HEK293 (cell line): ENCODE measurements at regions not wholly inside any gene's neighbourhood (a gene's known extent, or its start where the extent isn't known, plus 50 kb on each side); places are given as distances from the start of the nearest gene placed in this dataset.

Experiments used
- CTCF ChIA-PET: fragments of 350-600 bp; formaldehyde crosslinking; extraction: SDS; loops from one replicate; lab custom pipeline; 2021; ENCODE audit warnings: antibody characterized with exemption; lab: Yijun Ruan, JAX
- POLR2A ChIA-PET: fragments of 300-600 bp; formaldehyde crosslinking; extraction: SDS; loops from one replicate; lab custom pipeline; 2020; ENCODE audit warnings: antibody characterized with exemption, inconsistent platforms; lab: Yijun Ruan, JAX
- H3K27ac ChIP-seq: fragments of 200-500 bp; sonication (Bioruptor generic); 2 replicates; pipeline ENCODE4 v1.5.1; 2014; ENCODE audit warnings: low read depth, low read length, control low read depth, inconsistent platforms; ENCODE audit errors: extremely low read depth
- H3K36me3 ChIP-seq, 2 experiments: fragments of 200-500 bp in 1 of 2; sonication (Bioruptor generic) in 1 of 2; 1 replicate in 1 of 2; 2 replicates in 1 of 2; pipeline ENCODE4 v1.5.1; 2014 to 2017; ENCODE audit warnings: inconsistent platforms in 2 of 2, low read length in 2 of 2; ENCODE audit not compliant: control insufficient read depth in 2 of 2, insufficient read depth in 1 of 2
- H3K4me1 ChIP-seq: fragments of 200-500 bp; sonication (Bioruptor generic); 2 replicates; pipeline ENCODE4 v1.5.1; 2014; ENCODE audit warnings: mild to moderate bottlenecking, low read length, inconsistent platforms; ENCODE audit not compliant: control insufficient read depth, insufficient read depth
- H3K4me3 ChIP-seq: 2 replicates; pipeline ENCODE4 v1.5.1; 2011; ENCODE audit warnings: low read depth, mild to moderate bottlenecking, control low read depth, low read length, moderate library complexity
- H3K9me3 ChIP-seq: fragments of 200-500 bp; sonication (Bioruptor generic); 2 replicates; pipeline ENCODE4 v1.5.1; 2014; ENCODE audit warnings: low read depth, low read length, inconsistent platforms; ENCODE audit not compliant: control insufficient read depth, insufficient read depth
- AEBP2 ChIP-seq: fragments of 450-650 bp; formaldehyde crosslinking; IDR thresholded peaks from 2 replicates; pipeline ENCODE4 v1.5.1; 2016; ENCODE audit warnings: missing biosample characterization, missing genetic modification characterization, borderline replicate concordance
- GLI2 ChIP-seq: fragments of 450-650 bp; formaldehyde crosslinking; IDR thresholded peaks from 2 replicates; pipeline ENCODE4; 2017; ENCODE audit warnings: missing biosample characterization, missing genetic modification characterization, low read depth, borderline replicate concordance
- GLI4 ChIP-seq: fragments of 450-650 bp; formaldehyde crosslinking; IDR thresholded peaks from 2 replicates; pipeline ENCODE4 v1.5.1; 2016; ENCODE audit warnings: missing biosample characterization, missing genetic modification characterization
- HIC1 ChIP-seq: fragments of 450-650 bp; formaldehyde crosslinking; IDR thresholded peaks from 2 replicates; pipeline ENCODE4 v1.5.1; 2016; ENCODE audit warnings: missing biosample characterization, missing genetic modification characterization
- MYNN ChIP-seq: fragments of 450-650 bp; formaldehyde crosslinking; IDR thresholded peaks from 2 replicates; pipeline ENCODE4 v1.5.1; 2016; ENCODE audit warnings: missing biosample characterization, missing genetic modification characterization, borderline replicate concordance
- RBAK ChIP-seq: fragments of 450-650 bp; formaldehyde crosslinking; IDR thresholded peaks from 2 replicates; pipeline ENCODE4 v1.5.1; 2016; ENCODE audit warnings: missing biosample characterization, missing genetic modification characterization
- SP2 ChIP-seq: fragments of 450-650 bp; formaldehyde crosslinking; IDR thresholded peaks from 2 replicates; pipeline ENCODE4 v1.5.1; 2016; ENCODE audit warnings: missing biosample characterization, missing genetic modification characterization
- ZBTB20 ChIP-seq: fragments of 450-650 bp; formaldehyde crosslinking; IDR thresholded peaks from 2 replicates; pipeline ENCODE4 v1.5.1; 2016; ENCODE audit warnings: missing biosample characterization, missing genetic modification characterization
- ZNF155 ChIP-seq: fragments of 450-650 bp; formaldehyde crosslinking; IDR thresholded peaks from 2 replicates; pipeline ENCODE4 v1.5.1; 2016; ENCODE audit warnings: missing biosample characterization, missing genetic modification characterization
- ZNF184 ChIP-seq: fragments of 450-650 bp; IDR thresholded peaks from 2 replicates; pipeline ENCODE4 v1.5.1; 2018; ENCODE audit warnings: missing biosample characterization, mild to moderate bottlenecking, missing genetic modification characterization
- ZNF19 ChIP-seq: fragments of 450-650 bp; formaldehyde crosslinking; IDR thresholded peaks from 2 replicates; pipeline ENCODE4; 2016; ENCODE audit warnings: missing biosample characterization, missing genetic modification characterization, low read depth
- ZNF221 ChIP-seq: fragments of 450-650 bp; formaldehyde crosslinking; IDR thresholded peaks from 2 replicates; pipeline ENCODE4 v1.5.1; 2017; ENCODE audit warnings: missing biosample characterization, missing genetic modification characterization, borderline replicate concordance
- ZNF223 ChIP-seq: fragments of 450-650 bp; formaldehyde crosslinking; IDR thresholded peaks from 2 replicates; pipeline ENCODE4 v1.5.1; 2016; ENCODE audit warnings: missing biosample characterization, missing genetic modification characterization
- ZNF24 ChIP-seq: fragments of 450-650 bp; formaldehyde crosslinking; IDR thresholded peaks from 2 replicates; pipeline ENCODE4 v1.5.1; 2016; ENCODE audit warnings: missing biosample characterization, missing genetic modification characterization
- ZNF280D ChIP-seq: fragments of 450-650 bp; formaldehyde crosslinking; IDR thresholded peaks from 2 replicates; pipeline ENCODE4 v1.5.1; 2016; ENCODE audit warnings: missing biosample characterization, missing genetic modification characterization
- ZNF394 ChIP-seq: fragments of 450-650 bp; formaldehyde crosslinking; IDR thresholded peaks from 2 replicates; pipeline ENCODE4 v1.5.1; 2016; ENCODE audit warnings: missing biosample characterization, missing genetic modification characterization, mild to moderate bottlenecking, moderate library complexity, borderline replicate concordance
- ZNF426 ChIP-seq: fragments of 450-650 bp; formaldehyde crosslinking; IDR thresholded peaks from 2 replicates; pipeline ENCODE4 v1.5.1; 2017; ENCODE audit warnings: missing biosample characterization, missing genetic modification characterization, mild to moderate bottlenecking, inconsistent platforms, moderate library complexity
- ZNF514 ChIP-seq: fragments of 450-650 bp; formaldehyde crosslinking; IDR thresholded peaks from 2 replicates; pipeline ENCODE4 v1.5.1; 2016; ENCODE audit warnings: missing biosample characterization, missing genetic modification characterization
- ZNF544 ChIP-seq: fragments of 450-650 bp; formaldehyde crosslinking; IDR thresholded peaks from 2 replicates; pipeline ENCODE4 v1.5.0; 2017; ENCODE audit warnings: missing biosample characterization, missing genetic modification characterization
- ZNF548 ChIP-seq: fragments of 450-650 bp; formaldehyde crosslinking; IDR thresholded peaks from 2 replicates; pipeline ENCODE4 v1.5.1; 2016; ENCODE audit warnings: missing biosample characterization, missing genetic modification characterization
- ZNF626 ChIP-seq: fragments of 450-650 bp; sonication (Bioruptor Pico); formaldehyde crosslinking; IDR thresholded peaks from 2 replicates; pipeline ENCODE4 v1.5.1; 2018; ENCODE audit warnings: missing biosample characterization, missing genetic modification characterization, inconsistent platforms
- ZNF639 ChIP-seq: fragments of 450-650 bp; formaldehyde crosslinking; IDR thresholded peaks from 2 replicates; pipeline ENCODE4 v1.5.1; 2016; ENCODE audit warnings: missing biosample characterization, missing genetic modification characterization
- ZNF645 ChIP-seq: fragments of 450-650 bp; formaldehyde crosslinking; IDR thresholded peaks from 2 replicates; pipeline ENCODE4; 2016; ENCODE audit warnings: missing biosample characterization, missing genetic modification characterization
- ZNF701 ChIP-seq: fragments of 450-650 bp; formaldehyde crosslinking; IDR thresholded peaks from 2 replicates; pipeline ENCODE4 v1.5.1; 2016; ENCODE audit warnings: missing biosample characterization, missing genetic modification characterization
- ZNF785 ChIP-seq: fragments of 450-650 bp; formaldehyde crosslinking; IDR thresholded peaks from 2 replicates; pipeline ENCODE4 v1.5.1; 2016; ENCODE audit warnings: missing biosample characterization, missing genetic modification characterization
- ZNF791 ChIP-seq: fragments of 450-650 bp; formaldehyde crosslinking; IDR thresholded peaks from 2 replicates; pipeline ENCODE4 v1.5.1; 2016; ENCODE audit warnings: missing biosample characterization, missing genetic modification characterization

- no peaks in the 10 kb centered on the region for H3K9me3 ChIP-seq
- H3K27ac ChIP-seq: no peak overlapping the region
- no peak overlapping the region for H3K4me3 ChIP-seq
- no peak for TF ChIP-seq ZNF155 (tag by site-specific recombination)
- TF ChIP-seq ZNF544 (tag by site-specific recombination): no peak
- TF ChIP-seq ZNF184 (tag by site-specific recombination): no peak
- TF ChIP-seq RBAK (tag by site-specific recombination): no peak
- no peak for TF ChIP-seq ZNF626 (tag by site-specific recombination)
- TF ChIP-seq ZBTB20: no peak
- TF ChIP-seq ZNF791 (tag by site-specific recombination): no peak
- TF ChIP-seq ZNF639 (tag by site-specific recombination): no peak
- no peak for TF ChIP-seq ZNF701 (tag by site-specific recombination)
- no peak for TF ChIP-seq ZNF785
- TF ChIP-seq ZNF24 (tag by site-specific recombination): no peak
- TF ChIP-seq, all 188 proteins: peak for 0
- no peaks in the 10 kb centered on the region for H3K4me1 ChIP-seq
- H3K36me3 ChIP-seq: no peaks in the 10 kb centered on the region
- POLR2A ChIA-PET: no interaction called here
- CTCF ChIA-PET: no interaction called here
These were observed 319.8 kb upstream of the GOT2 start for GRCh38 chr16:59053911-59054310.

GRCh38 chr16:59052231-59052630 lies 318.1 kb upstream of the GOT2 start:
- ChIA-PET CTCF (no interaction called here), POLR2A (no interaction called here)

More at GRCh38 chr16:59052231-59052630, 318.1 kb upstream of the GOT2 start:
- Histone ChIP-seq H3K36me3 (no peaks in the 10 kb centered on the region), H3K4me1 (no peaks in the 10 kb centered on the region), H3K9me3 (no peaks in the 10 kb centered on the region), H3K27ac (no peak overlapping the region), H3K4me3 (no peak overlapping the region)
- TF ChIP-seq ZNF548 (tag by site-specific recombination) (no peak), AEBP2 (no peak), ZNF514 (tag by site-specific recombination) (no peak), ZNF426 (no peak), ZNF394 (tag by site-specific recombination) (no peak), GLI4 (no peak), ZNF221 (tag by site-specific recombination) (no peak), SP2 (tag by site-specific recombination) (no peak), ZNF19 (no peak), MYNN (tag by site-specific recombination) (no peak), ZNF280D (no peak), ZNF645 (no peak), ZNF223 (no peak), GLI2 (tag by site-specific recombination) (no peak), HIC1 (tag by site-specific recombination) (no peak)
